Astrocyte of the spinal cord (primary cell): ENCODE measurements at regions not wholly inside any gene's neighbourhood (a gene's known extent, or its start where the extent isn't known, plus 50 kb on each side); places are given as distances from the start of the nearest gene placed in this dataset.
A peak's percentile ranks its signal among the peaks of the same experiment; 100 is the strongest.

Experiments used
- DNase-seq: peaks from one replicate; pipeline ENCODE4 v3.0.0; 2011; ENCODE audit warnings: low read depth, low spot score
- H3K4me3 ChIP-seq: 2 replicates; pipeline ENCODE4 v1.5.1; 2011; ENCODE audit warnings: low read depth, mild to moderate bottlenecking, low read length, moderate library complexity
- CTCF ChIP-seq: IDR thresholded peaks from 2 replicates; pipeline ENCODE4 v1.5.1; 2012; ENCODE audit warnings: low read depth, mild to moderate bottlenecking, low read length, inconsistent platforms
- in situ Hi-C: cut with HindIII; loops from 2 replicates; pipeline ENCODE4 v1.10.0; 2017; ENCODE audit warnings: low sequenced_read_pairs

- no peak for DNase-seq
- H3K4me3 ChIP-seq: no peak overlapping the region
- no peak for TF ChIP-seq CTCF
- in situ Hi-C loops: no loop called here
Measured at GRCh38 chr11:15779518-15779917, 576.8 kb downstream of the SOX6 start.

- no peak overlapping the region for H3K4me3 ChIP-seq
- TF ChIP-seq CTCF: no peak
- no peak for DNase-seq
- in situ Hi-C loops: no loop called here
Measured at GRCh38 chr11:15780382-15780781, 576.0 kb downstream of the SOX6 start.

GRCh38 chr11:15780837-15781236 lies 575.5 kb downstream of the SOX6 start:
- no peak overlapping the region for H3K4me3 ChIP-seq
- DNase-seq: no peak
- in situ Hi-C loops: no loop called here
- no peak for TF ChIP-seq CTCF

- TF ChIP-seq CTCF: no peak
- H3K4me3 ChIP-seq: no peak overlapping the region
- in situ Hi-C loops: no loop called here
- DNase-seq: no peak
Measured at GRCh38 chr11:15783619-15784018, 572.7 kb downstream of the SOX6 start.

- in situ Hi-C loops: no loop called here
- peak; percentile 92 for DNase-seq
- no peak overlapping the region for H3K4me3 ChIP-seq
- TF ChIP-seq CTCF: no peak
Measured at GRCh38 chr11:15793043-15793996, 563.0 kb downstream of the SOX6 start.

- DNase-seq: no peak
- no peak overlapping the region for H3K4me3 ChIP-seq
- TF ChIP-seq CTCF: no peak
- in situ Hi-C loops: no loop called here
Measured at GRCh38 chr11:15794361-15795150, 561.8 kb downstream of the SOX6 start.
